GM21576 (cell line): ENCODE measurements at regions not wholly inside any gene's neighbourhood (a gene's known extent, or its start where the extent isn't known, plus 50 kb on each side); places are given as distances from the start of the nearest gene placed in this dataset.

Experiments
- ATAC-seq: cut with Tn5 transposase; IDR thresholded peaks from one replicate; pipeline ENCODE4 v1.9.1; 2021; ENCODE audit warnings: mild to moderate bottlenecking, moderate library complexity; ENCODE audit not compliant: unreplicated experiment

- ATAC-seq: no peak
Measured at GRCh38 chr16:74232806-74233465, 63.7 kb upstream of the PSMD7 start.

GRCh38 chr16:74230126-74230525 lies 66.5 kb upstream of the PSMD7 start:
- no peak for ATAC-seq

DNA sequence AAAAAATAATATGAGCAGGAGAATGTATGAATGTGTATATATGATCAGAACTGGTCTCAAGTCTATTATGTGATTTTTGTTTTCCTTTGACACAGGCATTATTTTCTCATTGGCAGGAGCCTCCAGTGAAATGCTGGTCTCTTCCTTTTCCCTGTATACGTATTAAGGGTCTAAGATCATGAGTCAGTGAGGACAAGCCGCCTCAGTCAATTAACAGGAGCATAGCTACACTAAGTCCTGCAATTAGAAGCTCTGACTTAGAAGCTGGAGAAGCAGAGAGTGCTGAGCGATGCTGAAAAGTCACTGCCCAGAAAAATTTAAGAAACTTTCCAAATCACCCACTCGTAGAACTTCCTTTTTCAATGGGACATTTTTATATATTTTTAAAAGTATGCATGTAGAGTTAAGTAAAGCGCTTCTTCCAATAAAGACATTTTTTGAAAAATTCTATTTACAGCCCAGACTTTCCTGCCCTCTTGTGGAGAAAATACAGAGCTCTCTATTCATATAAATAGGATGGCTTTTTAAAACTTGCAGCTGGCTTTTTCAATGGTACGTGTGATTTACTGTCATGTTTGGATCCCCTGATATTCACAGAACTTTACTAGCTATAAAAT lies 70.2 kb upstream of the PSMD7 start:
- ATAC-seq: no peak

DNA sequence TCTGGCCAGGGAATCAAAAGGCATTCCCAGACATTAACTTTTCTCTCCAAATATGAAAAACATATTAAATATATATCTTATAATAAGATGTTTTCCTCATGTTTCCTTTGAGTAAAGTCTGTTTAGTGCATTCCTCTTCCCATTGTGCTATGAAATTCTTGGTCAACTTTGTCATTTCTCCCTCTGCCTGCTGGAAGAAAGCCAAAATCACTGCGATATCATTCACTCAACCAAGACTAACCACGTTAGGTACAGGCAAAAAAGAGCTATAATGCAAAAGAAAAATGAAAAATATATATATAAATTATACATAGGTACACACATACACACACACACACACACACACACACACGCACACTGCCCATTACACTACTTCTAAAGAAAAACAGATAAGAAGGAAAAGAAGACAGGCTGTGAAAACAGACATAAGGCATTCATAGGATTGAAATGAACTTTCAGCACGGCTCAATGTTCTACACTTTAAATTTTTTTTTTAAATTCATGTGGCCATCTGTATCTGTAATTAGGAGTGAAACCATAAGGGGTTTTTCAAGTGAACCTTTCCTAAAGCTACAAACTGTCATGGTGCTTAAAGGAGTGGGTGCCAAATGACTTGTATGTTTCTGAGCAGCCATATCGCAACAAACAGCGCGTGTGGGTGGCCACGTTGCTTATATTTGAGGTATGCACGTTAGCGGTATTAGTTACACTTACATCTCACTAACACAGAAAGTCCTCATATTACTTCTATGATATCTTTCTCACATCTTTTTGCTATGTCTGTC lies 71.6 kb upstream of the PSMD7 start:
- ATAC-seq: no peak

DNA sequence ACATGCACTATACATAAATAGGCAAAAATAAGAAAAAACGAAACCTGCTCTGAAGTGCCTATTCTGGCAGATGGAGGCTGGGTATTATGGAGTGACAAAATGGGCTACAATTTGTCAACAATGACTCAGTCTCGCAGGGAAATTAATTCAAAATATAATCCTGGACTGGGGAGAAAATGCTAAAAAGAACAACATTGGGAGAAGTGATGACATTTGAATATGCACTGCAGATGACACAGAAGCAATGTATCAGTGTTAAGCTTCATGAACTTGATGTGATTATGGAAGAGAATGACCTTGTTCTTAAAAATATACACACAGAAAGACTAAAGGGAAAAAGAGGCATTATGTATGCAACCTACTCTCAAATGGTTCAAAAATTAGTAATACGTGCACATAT lies 74.8 kb upstream of the PSMD7 start:
- ATAC-seq: no peak

GRCh38 chr16:74219706-74220105 lies 76.9 kb upstream of the PSMD7 start:
- ATAC-seq: no peak

- no peak for ATAC-seq
Measured at GRCh38 chr16:74218871-74219270, 77.7 kb upstream of the PSMD7 start.

- ATAC-seq: no peak
Measured at GRCh38 chr16:74216319-74216718, 80.3 kb upstream of the PSMD7 start.

GRCh38 chr16:74215249-74215648 lies 81.4 kb upstream of the PSMD7 start:
- no peak for ATAC-seq

DNA sequence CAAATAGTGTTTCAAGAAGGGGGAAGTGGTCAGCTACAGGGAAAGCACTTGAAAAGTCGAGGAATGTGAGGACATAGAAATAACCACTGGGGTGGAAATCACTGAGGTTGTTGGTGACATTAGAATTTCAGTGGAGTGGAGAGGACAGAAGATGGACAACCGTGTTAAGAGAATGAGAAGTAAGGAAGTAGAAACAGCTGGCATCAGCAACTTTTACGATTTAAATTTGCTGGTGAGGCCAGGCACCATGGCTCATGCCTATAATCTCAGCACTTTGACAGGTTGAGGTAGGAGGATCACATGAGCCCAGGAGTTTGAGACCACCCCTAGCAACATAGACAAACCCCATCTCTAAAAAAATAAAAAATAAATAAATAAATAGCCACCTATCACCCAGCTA lies 83.2 kb upstream of the PSMD7 start:
- no peak for ATAC-seq

DNA sequence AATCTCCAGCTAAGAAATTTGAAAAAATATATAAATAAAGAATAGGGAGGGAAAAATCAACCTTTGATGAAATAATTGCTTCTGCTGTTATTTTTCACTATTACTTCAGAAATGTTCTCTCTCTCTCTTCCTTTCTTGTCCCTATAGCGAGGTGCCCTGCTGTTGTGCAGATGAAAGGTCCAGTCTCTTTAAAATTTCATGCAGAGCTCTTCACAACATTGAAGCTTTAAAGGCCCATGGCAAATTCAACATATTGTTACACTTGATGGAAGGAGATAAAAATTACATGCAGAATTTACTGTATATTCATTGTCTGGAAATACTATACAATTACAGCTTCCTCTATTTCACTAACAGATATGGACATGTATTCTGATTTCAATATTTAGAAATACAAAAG lies 86.4 kb upstream of the PSMD7 start:
- ATAC-seq: no peak

GRCh38 chr16:74202009-74202408 lies 94.6 kb upstream of the PSMD7 start:
- no peak for ATAC-seq

GRCh38 chr16:74201576-74201975 lies 95.0 kb upstream of the PSMD7 start:
- ATAC-seq: no peak

DNA sequence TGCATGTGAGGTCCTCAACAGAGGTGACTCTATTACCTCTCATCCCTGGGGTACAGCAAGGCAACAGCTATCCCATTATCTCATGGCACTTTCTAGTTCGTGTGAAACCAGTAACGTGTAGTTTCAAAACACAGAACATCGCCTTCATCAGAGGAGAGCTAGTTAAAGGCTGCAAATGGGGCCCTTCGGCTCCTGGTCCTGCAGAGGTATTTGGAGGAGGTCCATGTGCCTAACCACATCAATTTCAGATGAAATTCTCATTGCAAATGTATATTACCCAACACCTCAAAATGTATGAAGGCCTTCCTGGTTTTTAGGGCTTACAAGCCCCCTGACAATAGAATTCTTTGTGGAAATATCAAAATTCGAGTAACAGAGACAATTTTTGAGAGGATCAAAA lies 95.7 kb upstream of the PSMD7 start:
- no peak for ATAC-seq

- no peak for ATAC-seq
Measured at GRCh38 chr16:74199842-74200124, 96.8 kb upstream of the PSMD7 start.

DNA sequence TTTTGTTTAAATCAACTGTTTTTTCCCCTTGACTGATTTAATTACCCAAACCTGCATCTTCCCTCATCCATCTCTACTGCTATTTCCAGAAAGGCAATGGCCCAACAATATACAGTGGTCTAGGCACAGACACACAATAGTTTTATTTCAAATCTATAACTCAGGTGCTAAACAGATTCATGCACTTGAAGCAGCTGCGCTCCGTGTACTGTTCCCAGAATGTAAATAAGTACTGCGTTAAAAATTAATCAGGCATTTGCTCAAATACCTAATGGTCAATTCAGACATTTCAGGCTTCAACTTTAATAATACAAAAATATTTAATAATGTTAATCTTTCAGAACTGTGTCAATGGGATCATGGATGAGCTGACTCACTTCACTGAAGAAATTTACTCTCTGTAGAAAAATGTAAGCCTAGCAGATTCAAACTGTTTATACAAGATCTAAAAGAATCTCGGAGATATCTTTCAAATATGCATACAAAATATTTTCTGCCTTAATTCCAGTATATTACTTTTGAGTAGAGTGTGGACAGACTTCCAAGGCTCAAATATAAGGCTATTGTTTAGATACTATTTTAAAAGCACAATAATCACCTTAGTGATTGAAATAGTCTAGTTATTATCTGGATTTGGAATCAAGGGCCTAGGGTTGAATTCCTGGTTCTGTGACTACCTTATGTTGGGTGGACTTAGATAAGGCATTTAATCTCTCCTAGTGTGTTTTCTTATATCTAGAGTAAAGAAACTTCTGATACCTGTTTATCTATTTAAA lies 97.4 kb upstream of the PSMD7 start:
- no peak for ATAC-seq

- ATAC-seq: no peak
Measured at GRCh38 chr16:74192281-74192797, 104.3 kb upstream of the PSMD7 start.

DNA sequence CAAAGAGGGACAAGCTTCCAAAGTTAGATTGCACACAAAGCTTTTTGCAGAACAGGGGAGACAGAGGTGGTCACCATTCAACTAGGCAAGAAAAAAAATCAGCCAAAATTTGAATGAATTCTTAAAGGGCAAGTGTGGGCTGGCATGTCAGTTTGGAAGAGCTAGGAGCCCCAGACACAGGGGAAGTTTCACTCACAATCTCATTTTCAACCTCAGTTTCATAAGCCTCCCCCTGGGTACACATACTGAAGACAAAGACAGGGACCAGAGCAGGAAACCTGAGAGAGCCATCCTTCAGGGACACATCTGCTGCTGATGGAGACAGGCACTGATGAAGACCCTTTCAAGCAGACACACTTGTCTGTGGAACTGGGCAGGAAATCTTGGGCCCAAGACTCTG lies 106.3 kb upstream of the PSMD7 start:
- no peak for ATAC-seq

DNA sequence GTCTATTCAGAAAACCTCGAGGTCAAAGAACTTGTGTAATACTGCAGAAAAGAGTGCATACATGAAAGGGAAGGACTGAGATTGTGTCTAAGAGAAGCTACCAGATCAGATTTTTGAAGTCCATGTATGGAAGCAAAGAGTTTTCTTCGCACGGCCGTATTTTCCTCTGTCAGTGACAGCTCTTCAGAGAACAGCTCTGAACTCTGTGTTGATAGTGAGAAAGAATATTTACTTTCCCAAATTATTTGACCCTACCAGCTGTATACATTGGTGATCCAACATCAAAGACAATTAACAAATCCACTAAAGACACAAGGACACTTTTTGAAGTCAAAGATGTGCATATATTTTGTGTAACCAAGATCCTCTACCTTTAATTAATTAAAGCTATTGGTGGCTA lies 107.8 kb upstream of the PSMD7 start:
- no peak for ATAC-seq

- no peak for ATAC-seq
Measured at GRCh38 chr16:74186561-74186971, 110.0 kb upstream of the PSMD7 start.

GRCh38 chr16:74184839-74185238 lies 111.8 kb upstream of the PSMD7 start:
- no peak for ATAC-seq
